GM23248 (cell line): ENCODE measurements at regions not wholly inside any gene's neighbourhood (a gene's known extent, or its start where the extent isn't known, plus 50 kb on each side); places are given as distances from the start of the nearest gene placed in this dataset.

Experiments used
- DNase-seq: peaks from one replicate; pipeline ENCODE4 v3.0.0-alpha.2; 2015
- H2AFZ ChIP-seq: fragments of 200-600 bp; sonication (generic); 2 replicates; pipeline ENCODE4 v1.6.1; 2016; ENCODE audit warnings: antibody characterized with exemption
- H3F3A ChIP-seq: fragments of 200-600 bp; sonication (generic); 2 replicates; pipeline ENCODE4 v1.6.1; 2016; ENCODE audit warnings: mild to moderate bottlenecking, antibody characterized with exemption, mixed run types; ENCODE audit not compliant: insufficient read depth
- H3K27ac ChIP-seq: fragments of 200-600 bp; sonication (generic); 2 replicates; pipeline ENCODE4 v1.5.1; 2016; ENCODE audit warnings: mild to moderate bottlenecking
- H3K27me3 ChIP-seq: fragments of 200-600 bp; sonication (generic); replicated peaks from 2 replicates; pipeline ENCODE4 v1.6.1; 2016; ENCODE audit warnings: mild to moderate bottlenecking; ENCODE audit not compliant: insufficient read depth
- H3K36me3 ChIP-seq: fragments of 200-600 bp; sonication (generic); 2 replicates; pipeline ENCODE4 v1.6.1; 2016; ENCODE audit warnings: low read depth, mild to moderate bottlenecking
- H3K4me1 ChIP-seq: fragments of 200-600 bp; sonication (generic); 2 replicates; pipeline ENCODE4 v1.6.1; 2016; ENCODE audit warnings: mild to moderate bottlenecking; ENCODE audit not compliant: insufficient read depth
- H3K4me2 ChIP-seq: fragments of 200-600 bp; sonication (generic); one replicate; pipeline ENCODE4 v1.6.1; 2016; ENCODE audit warnings: mild to moderate bottlenecking; ENCODE audit not compliant: unreplicated experiment
- H3K4me3 ChIP-seq: fragments of 200-600 bp; sonication (generic); 2 replicates; pipeline ENCODE4 v1.5.1; 2016; ENCODE audit warnings: mild to moderate bottlenecking
- H3K79me2 ChIP-seq: fragments of 200-600 bp; sonication (generic); 2 replicates; pipeline ENCODE4 v1.6.1; 2016; ENCODE audit warnings: mild to moderate bottlenecking; ENCODE audit not compliant: insufficient read depth
- H3K9ac ChIP-seq: fragments of 200-600 bp; sonication (generic); 2 replicates; pipeline ENCODE4 v1.6.1; 2016; ENCODE audit warnings: mild to moderate bottlenecking
- H3K9me2 ChIP-seq: fragments of 200-600 bp; sonication (generic); 2 replicates; pipeline ENCODE4 v1.6.1; 2016; ENCODE audit warnings: mixed run types, mild to moderate bottlenecking, moderate library complexity; ENCODE audit not compliant: insufficient read depth
- H3K9me3 ChIP-seq: fragments of 200-600 bp; sonication (generic); one replicate; pipeline ENCODE4 v1.6.1; 2017; ENCODE audit warnings: low read depth
- H4K20me1 ChIP-seq: fragments of 200-600 bp; sonication (generic); 2 replicates; pipeline ENCODE4 v1.6.0; 2016; ENCODE audit not compliant: insufficient read depth
- EZH2 ChIP-seq: fragments of 200-600 bp; sonication (generic); IDR thresholded peaks from 2 replicates; pipeline ENCODE4 v1.6.1; 2018; ENCODE audit warnings: antibody characterized with exemption, mild to moderate bottlenecking; ENCODE audit not compliant: insufficient read depth, poor library complexity, severe bottlenecking
- EZH2phosphoT487 ChIP-seq: fragments of 200-600 bp; sonication (generic); IDR thresholded peaks from 2 replicates; pipeline ENCODE4 v1.6.1; 2018; ENCODE audit warnings: antibody characterized with exemption, moderate library complexity, mild to moderate bottlenecking, low read depth; ENCODE audit not compliant: insufficient read depth
- WGBS, 2 experiments: methylation state at CpG; one replicate each; pipeline ENCODE4 v1.1.6; 2015 to 2017; ENCODE audit warnings: low lambda C conversion rate in 2 of 2, low coverage in 1 of 2; ENCODE audit errors: missing lambda C conversion rate in 2 of 2; 5-methylcytosine and 5-hydroxymethylcytosine counted together
- in situ Hi-C: fragments of 300-500 bp; cut with MboI; formaldehyde crosslinking; loops from 2 replicates; pipeline ENCODE4 v1.15.0; 2020

DNA sequence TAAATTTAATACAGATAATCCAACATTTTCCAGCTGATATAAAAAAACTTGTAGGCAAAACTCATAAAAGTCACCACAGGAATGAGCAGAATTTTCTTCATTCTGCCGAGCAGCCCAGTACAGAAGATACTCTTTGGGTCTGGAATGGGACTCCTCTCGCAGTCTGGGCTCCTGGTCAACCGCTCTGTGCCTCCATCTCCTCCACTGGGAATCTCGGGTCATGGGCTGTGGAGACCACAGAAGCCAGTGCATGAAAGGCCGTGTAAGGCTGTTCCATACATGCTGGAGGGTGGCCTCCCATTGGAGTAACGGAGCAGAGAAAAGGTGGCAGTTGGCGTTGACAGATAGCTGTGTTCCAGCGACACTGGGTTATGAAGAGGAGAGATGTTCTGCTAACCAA, 616.4 kb upstream of the MGMT start:
- Histone ChIP-seq H3K4me3 (no peak overlapping the region), H3F3A (no peaks in the 10 kb centered on the region), H3K9me3 (no peaks in the 10 kb centered on the region), H4K20me1 (no peaks in the 10 kb centered on the region), H3K4me2 (no peak overlapping the region), H3K27ac (no peak overlapping the region), H3K9ac (no peak overlapping the region), H3K79me2 (no peaks in the 10 kb centered on the region), H3K4me1 (no peaks in the 10 kb centered on the region), H3K9me2 (no peaks in the 10 kb centered on the region), H3K36me3 (no peaks in the 10 kb centered on the region), H2AFZ (no peak overlapping the region), H3K27me3 (no peaks in the 10 kb centered on the region)
- DNase-seq = no peak
- WGBS, 2 experiments = 53 to 59% methylated on average over 8 of the region's 8 CpGs
- in situ Hi-C loops = no loop called here
- TF ChIP-seq EZH2 (no peak), EZH2phosphoT487 (no peak)

DNA sequence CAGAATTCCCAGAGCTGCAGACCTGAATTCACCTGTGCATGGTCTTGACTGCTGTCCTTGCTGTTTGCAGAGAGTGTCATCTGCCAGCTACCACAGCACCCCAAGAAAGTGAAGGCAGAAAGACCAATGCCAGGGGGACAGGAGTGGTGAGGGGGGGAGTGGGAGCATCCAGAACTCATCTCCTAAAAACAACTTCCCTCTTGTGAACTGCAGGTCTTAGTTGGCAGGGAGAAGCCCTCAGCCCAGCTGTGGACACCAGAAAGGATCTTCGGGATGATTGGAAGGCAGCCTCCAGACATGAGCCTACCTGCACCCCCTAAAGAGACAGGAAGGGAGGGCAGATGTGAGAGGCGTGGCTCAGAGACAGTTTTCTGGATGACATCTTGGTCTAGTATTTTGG, 615.8 kb upstream of the MGMT start:
- no peaks in the 10 kb centered on the region for H4K20me1 ChIP-seq
- no peaks in the 10 kb centered on the region for H3K9me3 ChIP-seq
- H2AFZ ChIP-seq = no peak overlapping the region
- no peak overlapping the region for H3K4me3 ChIP-seq
- in situ Hi-C loops = no loop called here
- H3K27me3 ChIP-seq = no peaks in the 10 kb centered on the region
- no peaks in the 10 kb centered on the region for H3K79me2 ChIP-seq
- no peak for DNase-seq
- H3K27ac ChIP-seq = no peak overlapping the region
- no peak overlapping the region for H3K9ac ChIP-seq
- no peaks in the 10 kb centered on the region for H3F3A ChIP-seq
- H3K36me3 ChIP-seq = no peaks in the 10 kb centered on the region
- no peaks in the 10 kb centered on the region for H3K4me1 ChIP-seq
- 29 to 40% methylated on average over 2 of the region's 2 CpGs for WGBS, 2 experiments
- H3K4me2 ChIP-seq = no peak overlapping the region
- no peaks in the 10 kb centered on the region for H3K9me2 ChIP-seq
- TF ChIP-seq EZH2phosphoT487 (no peak), EZH2 (no peak)

DNA sequence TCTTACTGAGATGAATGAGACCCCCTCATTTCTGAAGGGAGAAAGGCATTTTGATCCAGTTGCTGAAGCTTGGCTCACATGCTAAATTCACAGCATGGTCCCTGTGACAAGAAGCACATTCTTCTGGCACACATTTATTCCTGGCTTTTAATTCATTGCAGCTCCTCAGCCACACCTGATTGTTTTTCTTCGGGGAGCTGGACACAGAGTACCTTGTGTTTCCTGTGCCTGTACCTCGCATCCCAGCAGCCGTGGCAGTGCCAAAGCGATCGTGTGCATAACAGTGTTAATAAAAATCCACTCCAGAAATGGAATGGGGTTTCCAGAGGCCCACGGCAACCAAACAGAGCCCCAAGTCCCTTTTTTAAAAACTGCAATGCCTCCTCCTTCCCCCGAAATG, 615.3 kb upstream of the MGMT start:
- in situ Hi-C loops = no loop called here
- H3K9ac ChIP-seq = no peak overlapping the region
- no peak overlapping the region for H3K4me3 ChIP-seq
- no peak overlapping the region for H2AFZ ChIP-seq
- no peaks in the 10 kb centered on the region for H3K79me2 ChIP-seq
- H3K27me3 ChIP-seq = no peaks in the 10 kb centered on the region
- no peak overlapping the region for H3K27ac ChIP-seq
- H3K36me3 ChIP-seq = no peaks in the 10 kb centered on the region
- no peaks in the 10 kb centered on the region for H3K4me1 ChIP-seq
- 39 to 40% methylated on average over 7 of the region's 7 CpGs for WGBS, 2 experiments
- no peaks in the 10 kb centered on the region for H3F3A ChIP-seq
- no peaks in the 10 kb centered on the region for H3K9me2 ChIP-seq
- DNase-seq = no peak
- no peak overlapping the region for H3K4me2 ChIP-seq
- no peak for TF ChIP-seq EZH2phosphoT487
- no peak for TF ChIP-seq EZH2
- H3K9me3 ChIP-seq = no peaks in the 10 kb centered on the region
- H4K20me1 ChIP-seq = no peaks in the 10 kb centered on the region

DNA sequence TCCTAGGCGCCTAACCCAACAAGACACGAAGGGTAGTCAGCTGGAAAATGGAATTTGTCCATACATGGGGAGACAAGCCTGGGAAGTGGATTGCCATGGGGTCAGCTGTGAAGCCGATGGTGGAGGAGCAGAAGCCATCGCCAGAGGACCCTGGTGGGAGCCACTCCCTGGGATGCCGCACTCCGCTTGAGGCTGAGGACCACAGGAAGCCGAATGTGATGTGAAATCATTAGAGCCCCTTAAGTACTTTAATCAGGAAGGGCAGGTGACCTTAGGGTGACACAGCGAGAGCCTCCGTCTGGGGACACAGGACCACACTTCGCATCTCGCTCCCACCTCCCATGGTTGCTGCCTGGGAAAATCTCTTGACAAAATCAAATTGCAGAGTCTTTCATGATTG, 614.6 kb upstream of the MGMT start:
- no peaks in the 10 kb centered on the region for H3F3A ChIP-seq
- no peaks in the 10 kb centered on the region for H3K9me2 ChIP-seq
- no peaks in the 10 kb centered on the region for H3K79me2 ChIP-seq
- no peaks in the 10 kb centered on the region for H3K4me1 ChIP-seq
- 71 to 76% methylated on average over 11 of the region's 11 CpGs for WGBS, 2 experiments
- no peak overlapping the region for H3K9ac ChIP-seq
- in situ Hi-C loops = no loop called here
- no peaks in the 10 kb centered on the region for H3K36me3 ChIP-seq
- no peaks in the 10 kb centered on the region for H3K9me3 ChIP-seq
- H3K27me3 ChIP-seq = no peaks in the 10 kb centered on the region
- no peak overlapping the region for H3K27ac ChIP-seq
- no peak for TF ChIP-seq EZH2phosphoT487
- TF ChIP-seq EZH2 = no peak
- H2AFZ ChIP-seq = no peak overlapping the region
- no peaks in the 10 kb centered on the region for H4K20me1 ChIP-seq
- no peak overlapping the region for H3K4me3 ChIP-seq
- no peak for DNase-seq
- H3K4me2 ChIP-seq = no peak overlapping the region

DNA sequence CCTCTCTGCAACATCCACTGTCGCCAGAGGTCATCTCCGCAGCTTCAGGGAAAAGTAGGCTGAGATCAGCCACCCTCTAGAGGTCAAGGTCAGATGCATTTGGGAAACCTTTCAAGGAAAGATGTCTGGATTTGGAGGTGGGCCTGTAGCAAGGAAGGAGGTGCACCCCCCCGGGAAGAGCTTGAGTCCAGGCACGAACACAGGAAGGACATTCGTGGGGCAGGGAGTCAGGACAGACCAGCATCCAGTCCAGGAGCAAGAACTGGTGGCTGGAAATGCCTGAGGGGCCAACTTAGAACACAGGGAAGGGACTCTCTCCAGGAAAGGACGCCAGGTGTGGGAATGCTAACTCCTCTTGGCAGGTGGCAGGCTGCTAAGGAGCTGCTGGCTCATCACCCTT, 614.1 kb upstream of the MGMT start:
- no peak overlapping the region for H3K9ac ChIP-seq
- no peaks in the 10 kb centered on the region for H3K79me2 ChIP-seq
- H3K9me3 ChIP-seq = no peaks in the 10 kb centered on the region
- no peak overlapping the region for H3K4me3 ChIP-seq
- H4K20me1 ChIP-seq = no peaks in the 10 kb centered on the region
- H3K4me1 ChIP-seq = no peaks in the 10 kb centered on the region
- WGBS, 2 experiments = 59 to 64% methylated on average over 6 of the region's 6 CpGs
- no peaks in the 10 kb centered on the region for H3K27me3 ChIP-seq
- in situ Hi-C loops = no loop called here
- H3K36me3 ChIP-seq = no peaks in the 10 kb centered on the region
- H3K4me2 ChIP-seq = no peak overlapping the region
- H2AFZ ChIP-seq = no peak overlapping the region
- TF ChIP-seq EZH2 = no peak
- TF ChIP-seq EZH2phosphoT487 = no peak
- no peak for DNase-seq
- H3F3A ChIP-seq = no peaks in the 10 kb centered on the region
- H3K27ac ChIP-seq = no peak overlapping the region
- no peaks in the 10 kb centered on the region for H3K9me2 ChIP-seq
